GM18520 (cell line): ENCODE measurements at regions not wholly inside any gene's neighbourhood (a gene's known extent, or its start where the extent isn't known, plus 50 kb on each side); places are given as distances from the start of the nearest gene placed in this dataset.

Experiments used
- ATAC-seq: cut with Tn5 transposase; IDR thresholded peaks from one replicate; pipeline ENCODE4 v1.9.1; 2021; ENCODE audit not compliant: unreplicated experiment

- ATAC-seq = no peak
Observed at GRCh38 chr12:39240587-39240986, 202.3 kb downstream of the KIF21A start.

DNA sequence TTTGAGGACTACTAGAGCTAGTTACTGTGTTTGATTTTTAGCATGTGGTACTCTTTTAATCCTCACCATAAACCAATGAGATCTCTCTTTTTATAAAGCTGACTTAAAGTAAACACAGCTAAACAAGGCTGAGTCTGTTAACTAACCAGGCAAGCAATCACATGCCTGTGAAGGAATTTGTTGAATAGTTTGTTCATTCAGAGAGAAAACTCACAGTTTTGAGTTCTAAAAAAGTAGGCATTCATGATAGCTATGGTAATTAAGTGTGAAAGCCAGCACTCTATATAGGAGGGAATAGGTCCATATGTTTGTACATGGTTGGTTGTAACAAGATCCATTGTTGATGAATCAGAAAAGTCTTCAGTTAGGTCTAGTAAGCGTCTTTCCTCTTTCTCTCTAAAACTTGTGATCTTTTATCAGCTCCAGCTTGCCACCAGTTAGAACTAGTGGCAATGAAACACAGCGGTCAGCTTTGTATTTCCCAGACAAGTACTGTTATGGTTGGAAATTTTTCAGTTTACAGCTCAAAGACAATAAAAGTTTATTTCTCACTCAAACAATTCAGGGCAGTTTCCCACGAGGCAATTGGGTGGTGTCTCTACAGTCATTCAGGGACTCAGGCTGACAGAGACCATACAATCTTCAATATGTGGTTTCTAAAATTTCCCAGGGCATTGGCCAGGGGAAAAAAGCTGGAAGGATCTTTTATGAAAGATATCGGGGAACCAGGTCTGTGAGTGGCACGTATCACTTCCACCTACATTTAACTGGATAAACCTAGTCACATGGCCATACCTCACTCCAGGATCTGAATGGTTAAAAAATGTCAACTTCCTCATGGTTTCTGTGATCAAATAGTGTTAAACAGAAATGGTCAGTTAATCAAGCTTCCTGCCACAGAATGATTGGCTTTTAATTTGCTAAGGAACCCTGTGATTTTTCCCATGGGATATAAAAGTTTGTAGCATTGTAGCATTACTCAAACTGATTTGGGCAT, 203.1 kb downstream of the KIF21A start:
- no peak for ATAC-seq

GRCh38 chr12:39237004-39237403, 205.9 kb downstream of the KIF21A start:
- no peak for ATAC-seq

GRCh38 chr12:39235990-39236767, 206.7 kb downstream of the KIF21A start:
- no peak for ATAC-seq

DNA sequence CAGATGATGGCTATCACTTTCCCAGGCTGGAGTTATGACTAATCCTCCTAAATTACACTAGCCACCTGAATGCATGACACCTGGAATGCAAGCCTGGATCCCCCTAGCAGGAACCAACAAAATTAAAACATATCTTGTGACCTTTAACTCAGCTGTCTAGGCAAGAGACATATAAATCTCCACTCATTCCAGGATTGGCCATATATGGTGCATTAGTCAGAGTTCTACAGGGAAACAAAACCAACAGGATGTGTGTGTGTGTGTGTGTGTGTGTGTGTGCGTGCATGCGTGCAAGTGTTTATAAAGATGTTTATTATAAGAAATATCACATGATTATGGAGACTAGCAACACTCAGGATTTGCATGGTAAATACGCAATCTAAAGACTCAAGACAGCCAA, 212.8 kb downstream of the KIF21A start:
- ATAC-seq = no peak

DNA sequence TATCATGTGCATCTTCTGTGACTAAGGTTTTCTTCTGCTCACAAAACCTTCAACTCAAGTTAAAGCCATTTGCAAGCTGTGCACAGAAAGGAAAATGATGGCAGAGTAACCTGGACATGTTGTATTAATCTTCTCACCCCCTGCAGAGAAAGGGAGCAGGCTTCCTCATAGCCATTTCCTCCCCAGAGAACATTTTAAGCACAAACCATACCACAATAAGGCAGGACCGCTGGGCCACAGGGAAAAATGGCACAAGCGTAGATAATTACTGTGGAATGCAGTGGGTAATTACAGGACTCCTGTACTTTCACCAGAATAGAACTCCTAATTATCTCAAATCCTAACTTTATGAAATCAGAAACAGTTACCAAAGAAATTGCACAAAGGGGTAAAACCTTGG, 215.7 kb downstream of the KIF21A start:
- ATAC-seq = no peak

- no peak for ATAC-seq
Observed at GRCh38 chr12:39224971-39225370, 217.9 kb downstream of the KIF21A start.

GRCh38 chr12:39205969-39206368, 237.0 kb downstream of the KIF21A start:
- ATAC-seq = peak; percentile 64

- no peak for ATAC-seq
Observed at GRCh38 chr12:39199351-39199750, 243.6 kb downstream of the KIF21A start.

DNA sequence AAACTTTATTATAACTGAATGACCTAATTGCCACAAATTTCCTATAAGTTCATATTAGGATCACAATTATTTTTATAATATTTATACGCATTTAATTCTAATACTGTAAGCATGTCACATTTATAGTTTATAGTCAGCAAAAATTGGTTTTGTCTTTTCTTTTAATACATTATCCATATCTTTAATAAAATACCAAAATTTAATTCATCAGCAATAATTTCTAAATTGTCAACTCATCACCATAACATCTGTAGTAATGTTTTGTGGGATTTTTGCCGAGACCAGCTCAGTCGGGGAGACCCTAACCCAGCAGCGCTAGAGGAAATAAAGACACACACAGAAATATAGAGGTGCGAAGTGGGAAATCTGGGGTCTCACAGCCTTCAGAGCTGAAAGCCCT, 254.2 kb downstream of the KIF21A start:
- no peak for ATAC-seq

- ATAC-seq = no peak
Observed at GRCh38 chr12:39186744-39187143, 256.2 kb downstream of the KIF21A start.

GRCh38 chr12:39178837-39179236, 264.1 kb downstream of the KIF21A start:
- ATAC-seq = no peak

DNA sequence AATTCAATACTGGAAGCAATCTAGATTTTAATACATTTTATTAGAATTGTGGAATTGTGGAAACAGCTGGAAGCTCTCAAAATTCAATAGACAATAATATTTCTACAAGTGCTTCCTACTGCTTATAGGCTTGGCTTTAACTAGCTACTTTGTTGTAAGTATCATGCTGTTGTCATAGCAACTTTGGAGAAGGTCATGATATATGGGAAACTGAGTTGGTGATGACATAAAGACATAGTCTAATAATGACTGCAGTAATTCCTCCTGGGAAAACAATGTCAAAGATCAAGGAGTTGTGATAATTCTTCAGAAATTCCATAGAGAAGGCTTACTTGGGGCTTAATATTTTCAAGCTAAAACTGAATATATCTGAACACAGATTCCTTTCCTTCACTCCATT, 266.6 kb downstream of the KIF21A start:
- no peak for ATAC-seq

DNA sequence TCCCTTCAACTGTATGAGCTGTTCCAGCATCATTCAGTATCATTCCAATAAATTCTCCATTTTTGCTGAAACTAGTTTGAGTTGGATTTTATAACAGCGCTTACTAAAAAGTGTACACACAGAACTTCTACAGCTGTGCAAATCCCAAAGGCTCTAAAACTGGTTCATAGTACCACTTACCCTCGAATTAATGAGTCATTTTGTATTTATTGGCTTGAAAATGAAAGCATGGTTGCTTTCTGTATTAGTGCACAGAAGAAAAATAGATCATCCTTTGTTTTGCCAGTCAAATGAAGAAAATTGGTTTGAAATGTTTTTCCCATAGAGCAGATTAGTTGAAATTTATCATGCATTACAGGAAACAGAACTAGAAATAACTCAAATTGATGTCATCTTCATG, 268.3 kb upstream of the CPNE8 start:
- peak; percentile 78 for ATAC-seq

- no peak for ATAC-seq
Observed at GRCh38 chr12:39165338-39165737, 259.9 kb upstream of the CPNE8 start.

GRCh38 chr12:39161465-39162085, 256.2 kb upstream of the CPNE8 start:
- no peak for ATAC-seq

DNA sequence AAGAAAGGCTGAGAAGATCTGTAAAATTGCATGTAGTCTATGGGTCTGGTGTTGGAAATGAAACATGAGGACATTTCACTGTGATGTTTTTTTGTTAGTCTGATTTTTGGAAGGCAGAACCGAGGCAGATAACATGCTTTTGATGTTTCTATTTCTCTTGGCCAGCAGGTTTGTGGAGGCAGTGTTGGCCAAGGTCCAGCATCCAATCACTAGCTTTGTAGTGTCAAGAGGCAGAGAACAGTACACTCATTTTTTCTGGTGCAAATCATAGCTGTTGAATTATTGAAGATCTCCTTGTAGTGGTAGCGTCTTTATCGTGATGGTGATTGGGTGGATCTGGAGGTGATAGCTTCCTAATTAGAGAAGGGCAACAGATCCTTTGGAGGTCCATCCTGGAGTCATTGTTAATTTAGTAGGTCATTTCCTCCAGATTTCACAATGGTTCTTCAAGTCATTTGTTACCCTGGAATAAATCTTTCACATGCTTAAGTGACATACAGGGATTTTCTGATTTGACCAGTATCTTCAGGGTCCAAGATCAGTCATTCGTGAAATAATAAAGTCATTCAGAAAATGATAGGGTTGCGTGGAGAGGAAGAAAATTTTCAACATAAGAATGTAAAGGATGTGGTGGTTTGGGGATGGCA, 252.4 kb upstream of the CPNE8 start:
- no peak for ATAC-seq

- ATAC-seq = no peak
Observed at GRCh38 chr12:39145175-39145999, 240.0 kb upstream of the CPNE8 start.

GRCh38 chr12:39144613-39145061, 239.2 kb upstream of the CPNE8 start:
- no peak for ATAC-seq

GRCh38 chr12:39138268-39138667, 232.9 kb upstream of the CPNE8 start:
- no peak for ATAC-seq
